ENCODE measurements at regions not wholly inside any gene's neighbourhood (a gene's known extent, or its start where the extent isn't known, plus 50 kb on each side); places are given as distances from the start of the nearest gene placed in this dataset.

- Mint-ChIP-seq H3K27ac (ENCODE audit: unreplicated experiment) (no peak overlapping the region), H3K9me3 (ENCODE audit: unreplicated experiment) (no peaks in the 10 kb centered on the region), H3K36me3 (ENCODE audit: unreplicated experiment) (no peaks in the 10 kb centered on the region), H3K4me3 (ENCODE audit: unreplicated experiment) (no peak overlapping the region), H3K27me3 (ENCODE audit: unreplicated experiment) (no peaks in the 10 kb centered on the region), H3K4me1 (ENCODE audit: unreplicated experiment) (peaks cover 17% of the 10 kb centered on the region)
- no peak for DNase-seq (ENCODE audit: extremely low spot score, unreplicated experiment)
- no peak for TF ChIP-seq CTCF (IDR thresholded peaks at IDR 0.05)
These were observed 134.7 kb downstream of the PSMG1 start for GRCh38 chr21:39048574-39048973.

- Mint-ChIP-seq H3K36me3 (ENCODE audit: unreplicated experiment) (no peaks in the 10 kb centered on the region), H3K9me3 (ENCODE audit: unreplicated experiment) (no peaks in the 10 kb centered on the region), H3K4me3 (ENCODE audit: unreplicated experiment) (no peak overlapping the region), H3K27ac (ENCODE audit: unreplicated experiment) (peak overlapping the region; percentile 61), H3K4me1 (ENCODE audit: unreplicated experiment) (peaks cover 17% of the 10 kb centered on the region), H3K27me3 (ENCODE audit: unreplicated experiment) (no peaks in the 10 kb centered on the region)
- peak; percentile 77 for DNase-seq (ENCODE audit: extremely low spot score, unreplicated experiment)
- no peak for TF ChIP-seq CTCF (IDR thresholded peaks at IDR 0.05)
These were observed 135.2 kb downstream of the PSMG1 start for GRCh38 chr21:39048064-39048463.

- H3K4me3 Mint-ChIP-seq (ENCODE audit: unreplicated experiment), result no peak overlapping the region
- no peaks in the 10 kb centered on the region for H3K36me3 Mint-ChIP-seq (ENCODE audit: unreplicated experiment)
These were observed 136.2 kb downstream of the PSMG1 start for GRCh38 chr21:39047046-39047445.

GRCh38 chr21:39046236-39046916, 136.9 kb downstream of the PSMG1 start:
- no peak overlapping the region for H3K4me3 Mint-ChIP-seq (ENCODE audit: unreplicated experiment)
- no peaks in the 10 kb centered on the region for H3K36me3 Mint-ChIP-seq (ENCODE audit: unreplicated experiment)
- no peak for TF ChIP-seq CTCF (IDR thresholded peaks at IDR 0.05)
- no peaks in the 10 kb centered on the region for H3K27me3 Mint-ChIP-seq (ENCODE audit: unreplicated experiment)
- H3K4me1 Mint-ChIP-seq (ENCODE audit: unreplicated experiment), result peaks cover 12% of the 10 kb centered on the region
- H3K9me3 Mint-ChIP-seq (ENCODE audit: unreplicated experiment), result no peaks in the 10 kb centered on the region
- peak; percentile 75 for DNase-seq (ENCODE audit: extremely low spot score, unreplicated experiment)
- H3K27ac Mint-ChIP-seq (ENCODE audit: unreplicated experiment), result no peak overlapping the region

More at GRCh38 chr21:39047046-39047445, 136.2 kb downstream of the PSMG1 start:
- H3K9me3 Mint-ChIP-seq (ENCODE audit: unreplicated experiment), result no peaks in the 10 kb centered on the region
- H3K27me3 Mint-ChIP-seq (ENCODE audit: unreplicated experiment), result no peaks in the 10 kb centered on the region
- DNase-seq (ENCODE audit: extremely low spot score, unreplicated experiment), result peak; percentile 54
- no peak overlapping the region for H3K27ac Mint-ChIP-seq (ENCODE audit: unreplicated experiment)
- no peak for TF ChIP-seq CTCF (IDR thresholded peaks at IDR 0.05)
- H3K4me1 Mint-ChIP-seq (ENCODE audit: unreplicated experiment), result peaks cover 17% of the 10 kb centered on the region

- Mint-ChIP-seq H3K36me3 (ENCODE audit: unreplicated experiment) (no peaks in the 10 kb centered on the region), H3K4me1 (ENCODE audit: unreplicated experiment) (peaks cover 14% of the 10 kb centered on the region), H3K27me3 (ENCODE audit: unreplicated experiment) (no peaks in the 10 kb centered on the region), H3K9me3 (ENCODE audit: unreplicated experiment) (no peaks in the 10 kb centered on the region), H3K27ac (ENCODE audit: unreplicated experiment) (no peak overlapping the region), H3K4me3 (ENCODE audit: unreplicated experiment) (no peak overlapping the region)
- DNase-seq (ENCODE audit: extremely low spot score, unreplicated experiment), result no peak
- no peak for TF ChIP-seq CTCF (IDR thresholded peaks at IDR 0.05)
These were observed 141.4 kb downstream of the PSMG1 start for GRCh38 chr21:39041816-39042215.

Data from osteocyte (in vitro differentiated cells).